ENCODE measurements at regions not wholly inside any gene's neighbourhood (a gene's known extent, or its start where the extent isn't known, plus 50 kb on each side); places are given as distances from the start of the nearest gene placed in this dataset.

DNA sequence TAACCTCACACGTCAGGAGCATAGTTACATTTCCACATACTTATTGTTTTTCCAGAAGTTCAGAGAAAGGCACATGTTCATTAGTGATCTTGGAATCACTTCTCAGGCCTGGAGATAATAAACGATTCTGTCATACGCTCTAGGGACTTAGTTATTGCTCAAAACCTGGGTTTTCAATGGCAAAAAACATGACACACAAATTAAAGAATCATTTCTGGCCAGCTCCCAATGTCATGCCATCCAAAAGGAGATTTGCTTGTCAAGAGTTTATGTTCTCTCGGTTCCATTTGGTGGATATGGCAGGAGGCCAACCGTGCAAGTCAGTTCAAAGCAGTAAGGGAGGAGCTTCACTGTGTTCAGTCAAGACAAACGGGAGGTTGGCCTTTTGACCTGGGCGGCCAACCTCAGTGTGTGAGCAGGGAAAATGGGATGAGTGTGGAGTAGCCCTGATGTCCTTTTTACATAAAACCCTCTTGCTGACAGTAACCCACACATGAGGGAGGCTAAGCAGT, 123.4 kb downstream of the NXNL2 start:
- dilution Hi-C loops (cut with HindIII; ENCODE audit: low sequenced_read_pairs, unreplicated experiment) (no loop called here), in situ Hi-C loops (cut with MboI; ENCODE audit: low sequenced_read_pairs) (no loop called here), intact Hi-C loops (cut with micrococcal nuclease) (loop anchor here (10.0 kb wide), 1 partner anchor 656 kb away; the partner anchor contains the start of genes CKS2 and SECISBP2)
- Histone ChIP-seq H2BK15ac (ENCODE audit: low read depth, low read length) (no peak overlapping the region), H3K4me3 (ENCODE audit: insufficient read depth, low read depth, low read length) (no peak overlapping the region), H3K36me3 (ENCODE audit: control insufficient read depth, insufficient read depth, low read length) (no peaks in the 10 kb centered on the region), H2BK20ac (ENCODE audit: low read depth, low read length) (peak overlapping the region; percentile 15; the same call in 1 of the 2 replicates), H3K9me1 (ENCODE audit: insufficient read depth, low read length) (0 out of 2 replicates have a peak, but pooled peaks cover 2% of the 10 kb centered on the region), H3K56ac (ENCODE audit: extremely low read depth, insufficient read depth, low read length) (no peak overlapping the region), H4K20me1 (ENCODE audit: insufficient read depth, low read length) (no peaks in the 10 kb centered on the region), H3K14ac (replicated peaks; ENCODE audit: low read depth, low read length) (no peak overlapping the region), H3K18ac (ENCODE audit: low read depth, low read length) (no peak overlapping the region), H3K23ac (ENCODE audit: low read depth, low read length) (no peak overlapping the region), H2AK5ac (ENCODE audit: low read depth, low read length) (no peak overlapping the region), H3K27me3 (ENCODE audit: control insufficient read depth, insufficient read depth, low read length) (no peaks in the 10 kb centered on the region), H3K79me1 (ENCODE audit: low read depth in 1 of 2, low read length in 2 of 2) (no peaks in the 10 kb centered on the region), H4K5ac (ENCODE audit: low read depth, low read length) (no peak overlapping the region), H2BK120ac (ENCODE audit: low read depth, low read length) (0 out of 2 replicates have a peak overlapping the region, but pooled peaks have one; percentile 1), H2AK9ac (replicated peaks; ENCODE audit: low read depth, low read length, poor library complexity) (no peak overlapping the region), H3K4me1 (ENCODE audit: control insufficient read depth, insufficient read depth, low read length) (peaks cover 14% of the 10 kb centered on the region), H3K27ac (ENCODE audit: insufficient read depth, low read length) (no peak overlapping the region), H4K8ac (ENCODE audit: low read depth in 2 of 2, low read length in 2 of 2) (no peak overlapping the region), H3K4ac (ENCODE audit: low read depth, low read length) (no peak overlapping the region), H3K9me3 (ENCODE audit: control insufficient read depth, insufficient read depth, low read length) (no peaks in the 10 kb centered on the region), H4K91ac (ENCODE audit: insufficient read depth, low read depth, low read length) (no peak overlapping the region), H3K9ac (ENCODE audit: low read depth, low read length) (no peak overlapping the region), H2AFZ (replicated peaks; ENCODE audit: low read length, poor library complexity) (no peak overlapping the region), H3K4me2 (ENCODE audit: low read depth, low read length) (no peak overlapping the region), H2BK5ac (ENCODE audit: low read depth, low read length, poor library complexity, severe bottlenecking) (peak overlapping the region; percentile 2)
- BruUV-seq (replicated peaks): no TSS peak
- 0 out of 2 replicates have a peak, but pooled peaks have one; percentile 25 for ATAC-seq (ENCODE audit: low read depth)
- TF ChIP-seq CHD1 (IDR thresholded peaks at IDR 0.05; ENCODE audit: low read depth, low read length) (no peak), SMC3 (IDR thresholded peaks at IDR 0.05; ENCODE audit: low read depth, low read length) (no peak), RAD21 (IDR thresholded peaks at IDR 0.05; ENCODE audit: low read length) (no peak), BHLHE40 (IDR thresholded peaks at IDR 0.05; ENCODE audit: low read depth, low read length) (no peak), RCOR1 (IDR thresholded peaks at IDR 0.05; ENCODE audit: insufficient replicate concordance, low read length) (no peak), NFE2L2 (IDR thresholded peaks at IDR 0.05; ENCODE audit: low read depth, low read length) (no peak), RFX5 (IDR thresholded peaks at IDR 0.05; ENCODE audit: low read depth, low read length) (no peak)
- TF ChIP-seq, protein P1, sequence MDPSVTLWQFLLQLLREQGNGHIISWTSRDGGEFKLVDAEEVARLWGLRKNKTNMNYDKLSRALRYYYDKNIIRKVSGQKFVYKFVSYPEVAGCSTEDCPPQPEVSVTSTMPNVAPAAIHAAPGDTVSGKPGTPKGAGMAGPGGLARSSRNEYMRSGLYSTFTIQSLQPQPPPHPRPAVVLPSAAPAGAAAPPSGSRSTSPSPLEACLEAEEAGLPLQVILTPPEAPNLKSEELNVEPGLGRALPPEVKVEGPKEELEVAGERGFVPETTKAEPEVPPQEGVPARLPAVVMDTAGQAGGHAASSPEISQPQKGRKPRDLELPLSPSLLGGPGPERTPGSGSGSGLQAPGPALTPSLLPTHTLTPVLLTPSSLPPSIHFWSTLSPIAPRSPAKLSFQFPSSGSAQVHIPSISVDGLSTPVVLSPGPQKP (IDR thresholded peaks at IDR 0.05; ENCODE audit: borderline replicate concordance, low read depth, low read length): no peak
- ChIA-PET CTCF (no interaction called here), POLR2A (ENCODE audit: unreplicated experiment) (no interaction called here)
- WGBS, 2 experiments (ENCODE audit: extremely low coverage in 2 of 2, insufficient read length in 1 of 2): 6% methylated on average over 2 of the region's 7 CpGs; no CpG with 5 or more reads in 1 of the 2 experiments
- DNase-seq: no peak

Data from IMR-90 (cell line).